IgD-negative memory B cell (primary cell): ENCODE measurements at regions not wholly inside any gene's neighbourhood (a gene's known extent, or its start where the extent isn't known, plus 50 kb on each side); places are given as distances from the start of the nearest gene placed in this dataset.
A peak's percentile ranks its signal among the peaks of the same experiment; 100 is the strongest.

Experiments
- H3K27ac Mint-ChIP-seq, 3 donors: one replicate each; pipeline ENCODE4 v1.8.0; 2020 to 2022; ENCODE audit warnings: mild to moderate bottlenecking in 3 of 3, mixed read lengths in 3 of 3, moderate library complexity in 1 of 3
- H3K27me3 Mint-ChIP-seq: one replicate; pipeline ENCODE4 v1.8.0; 2021; ENCODE audit warnings: mixed read lengths
- H3K36me3 Mint-ChIP-seq: one replicate; pipeline ENCODE4 v1.8.0; 2020; ENCODE audit warnings: mild to moderate bottlenecking, mixed read lengths
- H3K4me1 Mint-ChIP-seq, 3 donors: one replicate each; pipeline ENCODE4 v1.8.0; 2020 to 2022; ENCODE audit warnings: mixed read lengths in 3 of 3, mild to moderate bottlenecking in 1 of 3
- H3K4me3 Mint-ChIP-seq, 4 donors: one replicate each; pipeline ENCODE4 v1.8.0; 2020 to 2022; ENCODE audit warnings: mild to moderate bottlenecking in 4 of 4, mixed read lengths in 4 of 4, moderate library complexity in 3 of 4
- H3K9me3 Mint-ChIP-seq, 3 donors: one replicate each; pipeline ENCODE4 v1.8.0; 2020 to 2021; ENCODE audit warnings: mixed read lengths in 3 of 3, mild to moderate bottlenecking in 1 of 3

DNA sequence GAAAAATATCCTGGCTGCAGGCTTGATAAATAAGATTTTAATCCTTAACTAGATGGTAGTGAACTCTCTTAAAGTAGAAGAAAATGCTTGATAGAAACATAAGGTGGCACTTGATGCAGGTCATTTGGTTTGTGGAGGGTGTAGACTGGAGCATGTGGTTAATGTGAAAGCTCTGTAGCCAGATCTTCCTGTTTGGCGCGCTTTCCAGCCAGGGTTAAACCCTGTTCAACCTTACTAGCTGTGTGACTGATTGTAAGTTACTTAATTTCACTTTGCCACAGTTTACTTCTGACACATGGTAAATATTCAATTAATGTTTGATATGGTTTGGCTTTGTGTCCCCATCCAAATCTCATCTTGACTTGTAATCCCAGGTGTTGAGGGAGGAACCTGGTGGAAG lies 394.0 kb downstream of the REEP3 start:
- Mint-ChIP-seq H3K4me1 (no peaks in the 10 kb centered on the region), H3K27ac (no peak overlapping the region), H3K9me3 (no peaks in the 10 kb centered on the region), H3K27me3 (peaks cover 8% of the 10 kb centered on the region), H3K36me3 (no peaks in the 10 kb centered on the region), H3K4me3 (no peak overlapping the region)

GRCh38 chr10:63917363-63917762 lies 396.2 kb downstream of the REEP3 start:
- Mint-ChIP-seq H3K4me1 (no peaks in the 10 kb centered on the region), H3K4me3 (no peak overlapping the region)

DNA sequence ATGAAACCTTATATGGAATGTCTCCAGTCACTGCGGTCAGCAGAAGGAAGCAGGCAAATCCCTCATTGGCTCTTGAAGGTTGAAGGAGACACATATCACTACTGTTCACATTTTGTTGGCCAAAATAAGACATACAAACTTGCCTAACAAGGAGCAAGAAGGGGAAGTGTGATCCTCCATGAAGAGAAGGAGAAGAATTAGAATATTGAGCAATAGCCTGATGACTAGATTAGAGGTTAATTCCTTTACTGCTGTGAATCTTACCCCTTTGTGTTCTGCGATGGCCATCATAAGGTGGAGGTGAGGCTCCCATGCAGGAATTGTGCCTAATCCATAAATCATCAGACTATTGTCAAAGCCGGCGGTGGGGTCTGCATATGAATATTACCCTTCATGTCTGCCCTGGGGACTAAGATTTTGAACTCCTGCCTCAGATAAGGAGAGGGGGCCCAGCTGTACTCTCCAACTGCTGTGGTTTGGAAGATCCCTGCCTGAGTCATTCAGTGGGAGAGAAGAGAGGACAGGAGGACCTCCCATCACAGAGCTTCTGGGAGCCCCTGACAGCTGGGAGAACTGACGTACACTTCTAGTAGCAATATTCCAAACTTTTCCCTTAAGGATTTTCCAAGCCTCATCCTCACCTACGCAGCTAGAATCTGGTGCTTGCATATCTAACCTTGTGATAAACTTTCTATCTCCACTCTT lies 398.5 kb downstream of the REEP3 start:
- no peaks in the 10 kb centered on the region for H3K36me3 Mint-ChIP-seq
- no peak overlapping the region for H3K4me3 Mint-ChIP-seq
- H3K27me3 Mint-ChIP-seq = peaks cover 3% of the 10 kb centered on the region
- H3K9me3 Mint-ChIP-seq = no peaks in the 10 kb centered on the region
- no peak overlapping the region for H3K27ac Mint-ChIP-seq
- H3K4me1 Mint-ChIP-seq = peaks cover 0 to 2% (median 0%) of the 10 kb centered on the region in 3 donors

More at GRCh38 chr10:63917363-63917762, 396.2 kb downstream of the REEP3 start:
- peaks cover 6% of the 10 kb centered on the region for H3K27me3 Mint-ChIP-seq
- H3K36me3 Mint-ChIP-seq = no peaks in the 10 kb centered on the region
- H3K9me3 Mint-ChIP-seq = no peaks in the 10 kb centered on the region
- no peak overlapping the region for H3K27ac Mint-ChIP-seq

- H3K27me3 Mint-ChIP-seq = peaks cover 3% of the 10 kb centered on the region
- no peaks in the 10 kb centered on the region for H3K9me3 Mint-ChIP-seq
- H3K4me3 Mint-ChIP-seq = no peak overlapping the region
- H3K4me1 Mint-ChIP-seq = peaks cover 0 to 2% (median 0%) of the 10 kb centered on the region in 3 donors
- no peaks in the 10 kb centered on the region for H3K36me3 Mint-ChIP-seq
- no peak overlapping the region for H3K27ac Mint-ChIP-seq
Measured at GRCh38 chr10:63920926-63921325, 399.7 kb downstream of the REEP3 start.

DNA sequence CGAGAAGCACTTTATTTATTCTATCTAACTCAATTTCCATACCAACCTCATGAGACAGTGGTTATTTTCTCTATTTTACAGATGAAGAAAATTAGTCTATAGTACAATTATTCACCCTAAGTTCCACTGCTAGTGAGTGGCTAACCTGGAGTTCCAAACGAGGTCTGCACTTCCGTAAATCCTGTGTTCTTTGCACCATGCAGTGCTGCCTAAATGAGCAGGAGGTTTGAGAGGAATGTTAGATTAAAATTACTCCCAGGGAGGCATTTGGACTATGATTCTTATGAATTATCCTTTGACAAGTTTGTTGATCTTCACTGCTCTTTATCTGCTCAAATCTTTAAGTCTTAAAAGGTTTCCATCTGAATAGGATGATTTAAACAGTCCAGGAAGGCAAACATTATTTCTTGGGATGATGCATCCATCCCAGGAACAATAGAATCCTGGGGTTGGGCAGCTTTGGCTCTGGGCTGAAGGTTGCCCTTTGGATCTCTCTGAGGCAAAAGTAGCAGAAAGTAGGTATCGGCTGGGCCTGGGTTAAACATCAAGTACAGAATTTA lies 400.8 kb downstream of the REEP3 start:
- no peak overlapping the region for H3K4me3 Mint-ChIP-seq
- H3K27me3 Mint-ChIP-seq = peaks cover 4% of the 10 kb centered on the region
- peaks cover 0 to 2% (median 0%) of the 10 kb centered on the region in 3 donors for H3K4me1 Mint-ChIP-seq
- no peak overlapping the region for H3K27ac Mint-ChIP-seq
- H3K36me3 Mint-ChIP-seq = no peaks in the 10 kb centered on the region
- H3K9me3 Mint-ChIP-seq = no peaks in the 10 kb centered on the region

GRCh38 chr10:63922468-63923284 lies 401.5 kb downstream of the REEP3 start:
- Mint-ChIP-seq H3K36me3 (no peaks in the 10 kb centered on the region), H3K4me3 (no peak overlapping the region), H3K27ac (no peak overlapping the region), H3K4me1 (peaks cover 0 to 2% (median 0%) of the 10 kb centered on the region in 3 donors), H3K27me3 (peaks cover 4% of the 10 kb centered on the region), H3K9me3 (no peaks in the 10 kb centered on the region)

GRCh38 chr10:63929831-63930467 lies 408.7 kb downstream of the REEP3 start:
- peaks cover 4% of the 10 kb centered on the region for H3K27me3 Mint-ChIP-seq
- H3K36me3 Mint-ChIP-seq = no peaks in the 10 kb centered on the region
- no peak overlapping the region for H3K4me3 Mint-ChIP-seq
- H3K27ac Mint-ChIP-seq = no peak overlapping the region
- peaks cover 0 to 2% (median 0%) of the 10 kb centered on the region in 3 donors for H3K9me3 Mint-ChIP-seq
- no peaks in the 10 kb centered on the region for H3K4me1 Mint-ChIP-seq

DNA sequence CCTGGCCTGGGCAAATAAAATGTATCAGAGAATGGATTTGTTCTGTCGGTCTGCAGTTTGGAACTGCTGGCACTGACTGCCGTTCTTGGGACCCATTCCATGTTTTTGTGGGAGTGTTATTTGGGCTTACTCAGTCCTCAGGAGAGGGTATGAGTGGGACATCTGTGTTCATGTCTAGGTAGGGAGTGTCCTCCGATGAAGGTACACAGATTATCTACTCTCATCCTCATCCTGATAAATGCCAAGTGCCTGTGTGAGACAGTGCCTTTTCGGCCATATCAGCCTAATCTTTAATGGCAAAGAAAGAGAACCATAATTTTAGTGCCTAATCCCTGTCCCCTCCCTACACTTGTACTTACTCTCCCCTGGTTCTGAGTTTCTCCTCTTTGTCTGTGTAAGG lies 409.4 kb downstream of the REEP3 start:
- Mint-ChIP-seq H3K4me3 (no peak overlapping the region), H3K4me1 (no peaks in the 10 kb centered on the region), H3K9me3 (peaks cover 0 to 2% (median 0%) of the 10 kb centered on the region in 3 donors), H3K27me3 (peaks cover 4% of the 10 kb centered on the region), H3K36me3 (no peaks in the 10 kb centered on the region), H3K27ac (no peak overlapping the region)

GRCh38 chr10:63935705-63936104 lies 414.5 kb downstream of the REEP3 start:
- Mint-ChIP-seq H3K4me3 (no peak overlapping the region), H3K36me3 (no peaks in the 10 kb centered on the region), H3K27me3 (peaks cover 4% of the 10 kb centered on the region), H3K9me3 (peaks cover 0 to 2% (median 0%) of the 10 kb centered on the region in 3 donors), H3K27ac (peak overlapping the region in 1 of 3 donors; percentile 29), H3K4me1 (no peaks in the 10 kb centered on the region)

DNA sequence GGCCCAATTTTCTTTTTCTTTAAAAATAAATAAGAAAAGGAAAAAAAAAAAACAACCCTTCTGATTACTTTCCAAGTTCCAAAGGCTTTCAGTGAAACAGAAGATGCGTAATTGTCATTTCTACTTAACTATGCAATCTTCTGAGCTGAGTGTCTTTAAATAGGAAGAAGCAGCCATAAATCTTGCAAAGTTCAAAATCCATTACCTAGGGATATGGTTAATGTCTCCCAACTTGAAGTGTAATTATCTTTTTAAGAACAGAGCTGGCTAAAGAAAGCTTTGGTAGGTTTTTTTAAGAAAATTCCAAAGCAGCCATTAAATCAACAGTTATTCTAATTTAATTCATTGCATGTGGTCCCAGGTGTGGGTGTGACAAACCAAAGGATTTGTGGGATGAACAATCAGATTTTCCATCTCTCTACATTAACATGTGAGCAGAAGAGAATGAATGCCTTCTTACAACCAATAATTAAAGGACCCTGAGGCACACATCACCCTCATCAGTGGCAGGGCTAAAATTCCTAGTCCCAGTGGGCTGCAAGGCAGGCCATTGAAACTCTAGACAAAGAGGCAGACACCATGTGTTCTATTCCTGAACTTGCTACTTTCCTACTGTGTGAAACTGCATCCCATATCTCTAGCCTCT lies 419.2 kb downstream of the REEP3 start:
- no peaks in the 10 kb centered on the region for H3K36me3 Mint-ChIP-seq
- peaks cover 0 to 4% (median 0%) of the 10 kb centered on the region in 3 donors for H3K9me3 Mint-ChIP-seq
- H3K27ac Mint-ChIP-seq = no peak overlapping the region

GRCh38 chr10:63964406-63964805 lies 443.2 kb downstream of the REEP3 start:
- H3K27ac Mint-ChIP-seq = no peak overlapping the region
- H3K36me3 Mint-ChIP-seq = no peaks in the 10 kb centered on the region
- peaks cover 6% of the 10 kb centered on the region for H3K27me3 Mint-ChIP-seq
- H3K4me1 Mint-ChIP-seq = no peaks in the 10 kb centered on the region
- H3K4me3 Mint-ChIP-seq = no peak overlapping the region
- peaks cover 2 to 4% (median 4%) of the 10 kb centered on the region in 3 donors for H3K9me3 Mint-ChIP-seq

More for the DNA sequence above, 419.2 kb downstream of the REEP3 start:
- H3K27me3 Mint-ChIP-seq = peaks cover 1% of the 10 kb centered on the region
- no peak overlapping the region for H3K4me3 Mint-ChIP-seq
- no peaks in the 10 kb centered on the region for H3K4me1 Mint-ChIP-seq

- no peaks in the 10 kb centered on the region for H3K4me1 Mint-ChIP-seq
- H3K36me3 Mint-ChIP-seq = no peaks in the 10 kb centered on the region
- peaks cover 4% of the 10 kb centered on the region for H3K27me3 Mint-ChIP-seq
- no peak overlapping the region for H3K4me3 Mint-ChIP-seq
- H3K9me3 Mint-ChIP-seq = peaks cover 0 to 4% (median 2%) of the 10 kb centered on the region in 3 donors
- H3K27ac Mint-ChIP-seq = no peak overlapping the region
Measured at GRCh38 chr10:63965846-63966245, 444.6 kb downstream of the REEP3 start.

DNA sequence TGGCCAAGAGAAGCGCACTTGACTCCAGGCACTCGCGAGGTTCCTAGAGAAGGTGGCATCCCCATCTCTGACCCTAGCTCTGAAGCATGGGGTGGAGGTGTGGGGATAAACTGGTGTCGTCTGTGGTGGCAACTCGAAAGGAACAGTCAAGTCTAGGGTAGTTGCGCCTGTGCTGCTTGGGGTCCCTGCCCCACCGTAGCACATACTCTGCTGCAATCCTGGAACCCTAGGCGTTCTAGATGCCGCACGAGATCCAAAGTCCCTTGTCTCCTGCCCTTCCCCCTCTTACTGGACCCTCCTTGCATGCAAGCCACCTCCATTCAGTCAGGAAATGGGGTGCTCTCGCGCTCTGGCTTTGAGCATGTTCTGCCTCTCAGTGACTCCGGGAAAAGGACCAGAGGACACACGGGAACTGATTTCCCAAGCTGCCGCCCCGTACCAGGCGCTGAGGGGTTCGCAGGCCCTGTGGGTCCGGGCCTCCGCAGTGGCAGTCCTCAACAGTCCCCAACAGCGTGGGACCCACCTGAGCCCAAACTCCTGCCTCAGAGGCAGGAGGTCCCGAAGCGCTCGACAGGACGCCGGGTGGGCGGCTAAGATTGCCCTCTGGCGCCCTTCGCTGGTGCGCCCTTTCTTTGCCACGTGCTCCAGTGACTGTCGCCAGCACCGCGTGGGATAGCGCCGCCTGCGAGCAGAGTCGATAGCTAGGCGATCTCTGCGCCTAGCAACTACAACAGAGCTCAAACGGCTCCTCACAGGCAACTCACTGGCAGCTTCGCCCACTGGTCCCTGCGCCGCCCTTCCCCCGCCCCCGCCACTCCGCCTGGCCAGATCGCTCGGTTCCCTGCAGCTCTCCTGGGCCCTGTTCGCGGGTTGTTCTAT lies 452.0 kb downstream of the REEP3 start:
- H3K9me3 Mint-ChIP-seq = peaks cover 0 to 3% (median 0%) of the 10 kb centered on the region in 3 donors
- peaks cover 0 to 1% (median 0%) of the 10 kb centered on the region in 3 donors for H3K4me1 Mint-ChIP-seq
- no peaks in the 10 kb centered on the region for H3K36me3 Mint-ChIP-seq
- H3K4me3 Mint-ChIP-seq = peak overlapping the region in 1 of 4 donors; percentile 33
- H3K27ac Mint-ChIP-seq = peak overlapping the region in 1 of 3 donors; percentile 64
- no peaks in the 10 kb centered on the region for H3K27me3 Mint-ChIP-seq

- H3K4me3 Mint-ChIP-seq = no peak overlapping the region
- no peaks in the 10 kb centered on the region for H3K27me3 Mint-ChIP-seq
- peaks cover 13 to 14% (median 13%) of the 10 kb centered on the region in 3 donors for H3K4me1 Mint-ChIP-seq
- H3K9me3 Mint-ChIP-seq = peaks cover 0 to 3% (median 0%) of the 10 kb centered on the region in 3 donors
- no peak overlapping the region for H3K27ac Mint-ChIP-seq
- H3K36me3 Mint-ChIP-seq = no peaks in the 10 kb centered on the region
Measured at GRCh38 chr10:63976538-63976937, 455.3 kb downstream of the REEP3 start.
